ENCODE measurements at regions not wholly inside any gene's neighbourhood (a gene's known extent, or its start where the extent isn't known, plus 50 kb on each side); places are given as distances from the start of the nearest gene placed in this dataset.

DNA sequence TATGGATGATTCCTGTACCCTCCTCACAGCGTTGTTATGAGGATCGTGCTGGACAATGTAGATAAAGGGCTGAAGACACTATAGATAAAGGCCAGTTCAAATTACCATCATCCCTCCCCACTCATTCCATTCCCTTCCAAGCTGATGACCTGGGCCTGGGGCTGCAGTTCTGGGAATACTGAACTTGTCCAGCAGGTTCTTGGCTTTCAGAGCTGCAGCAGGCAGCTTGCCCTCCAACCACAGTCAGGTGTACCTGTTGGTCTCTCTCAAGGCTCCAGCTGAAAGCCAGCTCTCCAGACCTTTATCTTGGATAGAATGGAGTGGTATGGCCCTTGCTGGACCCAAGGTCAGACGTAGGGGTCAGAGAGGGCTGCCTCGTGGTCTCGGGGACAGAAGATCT lies 92.5 kb downstream of the PCDH1 start:
- H3K4me1 ChIP-seq (ENCODE audit: control insufficient read depth, insufficient read depth, low read length, poor library complexity, severe bottlenecking): no peaks in the 10 kb centered on the region
- H3K36me3 ChIP-seq (ENCODE audit: control insufficient read depth, insufficient read depth, low read length): no peaks in the 10 kb centered on the region
- H3K27ac ChIP-seq (ENCODE audit: low read depth, low read length, severe bottlenecking): no peak overlapping the region
- H3K4me3 ChIP-seq (ENCODE audit: extremely low read depth, insufficient read depth, low read length, poor library complexity, severe bottlenecking): no peak overlapping the region
- H3K9me3 ChIP-seq (ENCODE audit: control insufficient read depth, low read length): no peaks in the 10 kb centered on the region
- 88 to 100% methylated on average over 3 of the region's 5 CpGs for WGBS, 2 experiments (ENCODE audit: insufficient coverage in 2 of 2)

DNA sequence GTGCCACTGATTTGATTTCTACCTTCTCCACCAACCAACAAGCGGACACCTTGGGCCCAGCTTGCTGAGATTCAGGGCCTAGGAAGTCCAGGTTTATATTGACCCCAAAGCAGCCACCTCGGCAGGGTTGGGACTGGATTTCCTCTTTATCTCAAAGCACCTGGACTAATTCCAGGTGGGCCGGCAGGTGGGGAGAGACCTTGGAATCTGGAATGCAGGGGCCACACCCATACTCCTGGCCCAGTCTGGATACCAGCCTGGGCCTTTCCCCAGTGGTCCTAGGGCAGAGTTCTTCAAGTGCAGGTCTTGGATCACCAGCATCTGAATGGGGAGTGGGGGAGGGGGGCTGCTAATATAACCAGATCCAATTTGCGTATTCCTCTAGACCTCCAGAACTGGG lies 93.1 kb downstream of the PCDH1 start:
- Histone ChIP-seq H3K4me1 (ENCODE audit: control insufficient read depth, insufficient read depth, low read length, poor library complexity, severe bottlenecking) (no peaks in the 10 kb centered on the region), H3K4me3 (ENCODE audit: extremely low read depth, insufficient read depth, low read length, poor library complexity, severe bottlenecking) (no peak overlapping the region), H3K27ac (ENCODE audit: low read depth, low read length, severe bottlenecking) (no peak overlapping the region), H3K36me3 (ENCODE audit: control insufficient read depth, insufficient read depth, low read length) (no peaks in the 10 kb centered on the region), H3K9me3 (ENCODE audit: control insufficient read depth, low read length) (no peaks in the 10 kb centered on the region)
- WGBS, 2 experiments (ENCODE audit: insufficient coverage in 2 of 2): 92 to 100% methylated on average over 2 to 3 of the region's 4 CpGs

- Histone ChIP-seq H3K4me3 (ENCODE audit: extremely low read depth, insufficient read depth, low read length, poor library complexity, severe bottlenecking) (no peak overlapping the region), H3K9me3 (ENCODE audit: control insufficient read depth, low read length) (no peaks in the 10 kb centered on the region), H3K36me3 (ENCODE audit: control insufficient read depth, insufficient read depth, low read length) (no peaks in the 10 kb centered on the region), H3K27ac (ENCODE audit: low read depth, low read length, severe bottlenecking) (no peak overlapping the region), H3K4me1 (ENCODE audit: control insufficient read depth, insufficient read depth, low read length, poor library complexity, severe bottlenecking) (no peaks in the 10 kb centered on the region)
- 92 to 98% methylated on average over 4 to 5 of the region's 5 CpGs for WGBS, 2 experiments (ENCODE audit: insufficient coverage in 2 of 2)
Measured at GRCh38 chr5:141784529-141784928, 93.7 kb downstream of the PCDH1 start.

DNA sequence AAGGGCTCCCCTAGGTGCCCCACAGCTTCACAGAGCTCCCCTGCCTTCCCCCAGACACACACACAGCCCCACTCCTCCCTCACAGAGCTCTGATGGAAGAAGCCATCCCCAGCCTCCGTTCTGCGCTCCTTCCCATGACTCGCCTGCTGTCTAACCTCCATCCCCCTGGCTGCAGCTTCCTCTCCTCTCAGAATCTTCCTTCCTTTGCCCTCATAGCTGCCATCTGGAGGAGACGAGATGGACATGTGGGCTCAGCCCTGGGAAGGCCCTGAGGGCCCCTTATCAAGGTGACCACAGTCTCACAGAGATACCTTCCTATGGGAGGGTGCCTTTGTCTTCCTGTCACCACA lies 94.3 kb downstream of the PCDH1 start:
- WGBS, 2 experiments (ENCODE audit: insufficient coverage in 2 of 2): 40 to 75% methylated on average over 1 to 3 of the region's 4 CpGs
- no peaks in the 10 kb centered on the region for H3K4me1 ChIP-seq (ENCODE audit: control insufficient read depth, insufficient read depth, low read length, poor library complexity, severe bottlenecking)
- H3K4me3 ChIP-seq (ENCODE audit: extremely low read depth, insufficient read depth, low read length, poor library complexity, severe bottlenecking): no peak overlapping the region
- H3K36me3 ChIP-seq (ENCODE audit: control insufficient read depth, insufficient read depth, low read length): no peaks in the 10 kb centered on the region
- H3K9me3 ChIP-seq (ENCODE audit: control insufficient read depth, low read length): no peaks in the 10 kb centered on the region
- no peak overlapping the region for H3K27ac ChIP-seq (ENCODE audit: low read depth, low read length, severe bottlenecking)

DNA sequence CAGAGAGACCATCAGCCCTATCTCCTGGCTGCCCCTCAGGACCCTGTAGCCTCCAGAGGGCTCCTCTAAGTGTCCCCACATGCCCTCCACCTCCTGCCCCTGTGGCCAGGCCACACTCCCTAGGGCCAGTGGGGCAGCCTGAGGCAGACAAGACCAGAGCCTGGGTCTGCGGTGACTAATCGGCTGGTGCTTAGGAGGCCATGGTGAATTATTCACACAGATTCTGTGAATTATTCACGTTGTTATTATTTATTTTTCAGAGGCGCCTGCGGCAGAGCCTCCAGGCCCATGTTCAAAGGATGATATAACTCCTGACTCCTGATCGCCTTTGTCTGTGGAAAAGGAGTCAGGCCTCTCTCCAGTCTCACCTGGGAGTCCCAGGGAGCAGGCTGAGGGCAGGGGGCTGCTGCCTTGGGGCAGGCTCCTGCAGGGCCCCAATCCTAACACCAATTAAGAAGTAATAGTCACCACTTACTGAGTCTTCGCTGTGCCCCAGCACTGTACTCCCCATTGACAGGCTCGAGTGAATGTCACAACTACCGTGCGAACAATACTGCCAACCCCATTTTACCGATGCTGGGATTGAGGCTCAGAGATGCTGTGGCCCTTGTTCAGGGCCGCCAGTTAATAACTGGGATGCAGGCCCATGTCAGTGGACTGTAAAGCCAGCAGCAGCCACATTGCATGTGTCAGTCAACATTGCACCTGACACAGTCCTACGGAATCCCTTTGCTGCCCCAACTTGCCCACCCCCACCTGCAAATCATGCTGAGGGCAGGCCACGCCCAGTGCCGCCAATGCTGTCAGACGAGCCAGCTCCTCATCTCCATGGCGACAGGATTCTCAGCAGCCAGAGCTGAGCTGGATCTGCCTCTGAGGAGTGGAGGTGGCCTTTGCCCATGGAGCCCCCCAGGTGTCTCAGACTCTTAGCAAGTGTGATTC lies 94.9 kb downstream of the PCDH1 start:
- WGBS, 2 experiments (ENCODE audit: insufficient coverage in 2 of 2): 66 to 69% methylated on average over 16 of the region's 17 CpGs
- Histone ChIP-seq H3K27ac (ENCODE audit: low read depth, low read length, severe bottlenecking) (no peak overlapping the region), H3K36me3 (ENCODE audit: control insufficient read depth, insufficient read depth, low read length) (no peaks in the 10 kb centered on the region), H3K9me3 (ENCODE audit: control insufficient read depth, low read length) (no peaks in the 10 kb centered on the region), H3K4me3 (ENCODE audit: extremely low read depth, insufficient read depth, low read length, poor library complexity, severe bottlenecking) (no peak overlapping the region), H3K4me1 (ENCODE audit: control insufficient read depth, insufficient read depth, low read length, poor library complexity, severe bottlenecking) (peaks cover 4% of the 10 kb centered on the region)

GRCh38 chr5:141781910-141782309 lies 96.3 kb downstream of the PCDH1 start:
- Histone ChIP-seq H3K4me1 (ENCODE audit: control insufficient read depth, insufficient read depth, low read length, poor library complexity, severe bottlenecking) (peaks cover 6% of the 10 kb centered on the region), H3K9me3 (ENCODE audit: control insufficient read depth, low read length) (no peaks in the 10 kb centered on the region), H3K36me3 (ENCODE audit: control insufficient read depth, insufficient read depth, low read length) (no peaks in the 10 kb centered on the region), H3K4me3 (ENCODE audit: extremely low read depth, insufficient read depth, low read length, poor library complexity, severe bottlenecking) (no peak overlapping the region), H3K27ac (ENCODE audit: low read depth, low read length, severe bottlenecking) (no peak overlapping the region)
- 80 to 83% methylated on average over 1 of the region's 2 CpGs for WGBS, 2 experiments (ENCODE audit: insufficient coverage in 2 of 2)

- Histone ChIP-seq H3K36me3 (ENCODE audit: control insufficient read depth, insufficient read depth, low read length) (no peaks in the 10 kb centered on the region), H3K4me3 (ENCODE audit: extremely low read depth, insufficient read depth, low read length, poor library complexity, severe bottlenecking) (no peak overlapping the region), H3K4me1 (ENCODE audit: control insufficient read depth, insufficient read depth, low read length, poor library complexity, severe bottlenecking) (peaks cover 6% of the 10 kb centered on the region), H3K27ac (ENCODE audit: low read depth, low read length, severe bottlenecking) (no peak overlapping the region), H3K9me3 (ENCODE audit: control insufficient read depth, low read length) (no peaks in the 10 kb centered on the region)
- 91 to 93% methylated on average over 7 to 10 of the region's 13 CpGs for WGBS, 2 experiments (ENCODE audit: insufficient coverage in 2 of 2)
Measured at GRCh38 chr5:141780952-141781781, 97.0 kb downstream of the PCDH1 start.

GRCh38 chr5:141780240-141780951 lies 97.8 kb downstream of the PCDH1 start:
- WGBS, 2 experiments (ENCODE audit: insufficient coverage in 2 of 2): 73 to 75% methylated on average over 7 to 9 of the region's 10 CpGs
- H3K27ac ChIP-seq (ENCODE audit: low read depth, low read length, severe bottlenecking): no peak overlapping the region
- peaks cover 6% of the 10 kb centered on the region for H3K4me1 ChIP-seq (ENCODE audit: control insufficient read depth, insufficient read depth, low read length, poor library complexity, severe bottlenecking)

DNA sequence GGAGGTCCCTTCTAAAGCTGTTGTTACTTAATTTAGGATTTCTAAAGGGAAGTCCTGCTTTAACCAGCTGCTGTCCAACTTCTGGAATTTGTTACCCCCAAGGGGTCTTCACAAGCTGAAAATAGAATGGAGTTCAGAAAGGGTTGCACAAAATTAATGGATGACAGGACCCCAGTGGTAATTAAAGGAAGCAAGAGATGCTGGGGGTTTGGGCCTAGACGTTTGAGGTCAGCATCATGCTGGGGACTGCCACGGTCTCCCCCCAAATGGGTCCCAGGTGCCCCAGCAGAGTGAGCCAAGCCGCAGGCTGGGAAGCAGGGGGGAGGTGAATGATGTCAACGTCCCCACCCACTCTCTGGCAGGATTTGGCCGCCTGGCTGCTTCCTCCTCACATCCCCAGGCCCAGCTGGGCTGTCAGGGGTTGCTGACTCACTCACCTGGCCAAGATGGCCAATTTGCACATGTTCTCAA lies 97.5 kb upstream of the ARAP3 start:
- no peak overlapping the region for H3K27ac ChIP-seq (ENCODE audit: low read depth, low read length, severe bottlenecking)
- H3K9me3 ChIP-seq (ENCODE audit: control insufficient read depth, low read length): no peaks in the 10 kb centered on the region
- no peaks in the 10 kb centered on the region for H3K36me3 ChIP-seq (ENCODE audit: control insufficient read depth, insufficient read depth, low read length)
- H3K4me3 ChIP-seq (ENCODE audit: extremely low read depth, insufficient read depth, low read length, poor library complexity, severe bottlenecking): no peak overlapping the region
- WGBS, 2 experiments (ENCODE audit: insufficient coverage in 2 of 2): 45 to 73% methylated on average over 3 to 5 of the region's 5 CpGs
- peaks cover 6% of the 10 kb centered on the region for H3K4me1 ChIP-seq (ENCODE audit: control insufficient read depth, insufficient read depth, low read length, poor library complexity, severe bottlenecking)

More at GRCh38 chr5:141780240-141780951, 97.8 kb downstream of the PCDH1 start:
- H3K9me3 ChIP-seq (ENCODE audit: control insufficient read depth, low read length): no peaks in the 10 kb centered on the region
- no peaks in the 10 kb centered on the region for H3K36me3 ChIP-seq (ENCODE audit: control insufficient read depth, insufficient read depth, low read length)
- no peak overlapping the region for H3K4me3 ChIP-seq (ENCODE audit: extremely low read depth, insufficient read depth, low read length, poor library complexity, severe bottlenecking)

GRCh38 chr5:141778683-141779082 lies 96.7 kb upstream of the ARAP3 start:
- Histone ChIP-seq H3K4me3 (ENCODE audit: extremely low read depth, insufficient read depth, low read length, poor library complexity, severe bottlenecking) (no peak overlapping the region), H3K27ac (ENCODE audit: low read depth, low read length, severe bottlenecking) (no peak overlapping the region), H3K9me3 (ENCODE audit: control insufficient read depth, low read length) (no peaks in the 10 kb centered on the region), H3K4me1 (ENCODE audit: control insufficient read depth, insufficient read depth, low read length, poor library complexity, severe bottlenecking) (peaks cover 8% of the 10 kb centered on the region), H3K36me3 (ENCODE audit: control insufficient read depth, insufficient read depth, low read length) (no peaks in the 10 kb centered on the region)
- WGBS, 2 experiments (ENCODE audit: insufficient coverage in 2 of 2): 87 to 94% methylated on average over 3 of the region's 4 CpGs
